GM10266 (cell line): ENCODE measurements at regions not wholly inside any gene's neighbourhood (a gene's known extent, or its start where the extent isn't known, plus 50 kb on each side); places are given as distances from the start of the nearest gene placed in this dataset.

Experiments used
- DNase-seq: peaks from one replicate; pipeline ENCODE4 v3.0.0; 2012; ENCODE audit errors: extremely low spot score
- TF ChIP-seq, protein P1 (sequence below): IDR thresholded peaks from 2 replicates; pipeline ENCODE4 v1.5.1; 2012; ENCODE audit warnings: mild to moderate bottlenecking, low read depth; ENCODE audit not compliant: control insufficient read depth, insufficient read depth; ENCODE audit errors: missing control alignments

DNA sequence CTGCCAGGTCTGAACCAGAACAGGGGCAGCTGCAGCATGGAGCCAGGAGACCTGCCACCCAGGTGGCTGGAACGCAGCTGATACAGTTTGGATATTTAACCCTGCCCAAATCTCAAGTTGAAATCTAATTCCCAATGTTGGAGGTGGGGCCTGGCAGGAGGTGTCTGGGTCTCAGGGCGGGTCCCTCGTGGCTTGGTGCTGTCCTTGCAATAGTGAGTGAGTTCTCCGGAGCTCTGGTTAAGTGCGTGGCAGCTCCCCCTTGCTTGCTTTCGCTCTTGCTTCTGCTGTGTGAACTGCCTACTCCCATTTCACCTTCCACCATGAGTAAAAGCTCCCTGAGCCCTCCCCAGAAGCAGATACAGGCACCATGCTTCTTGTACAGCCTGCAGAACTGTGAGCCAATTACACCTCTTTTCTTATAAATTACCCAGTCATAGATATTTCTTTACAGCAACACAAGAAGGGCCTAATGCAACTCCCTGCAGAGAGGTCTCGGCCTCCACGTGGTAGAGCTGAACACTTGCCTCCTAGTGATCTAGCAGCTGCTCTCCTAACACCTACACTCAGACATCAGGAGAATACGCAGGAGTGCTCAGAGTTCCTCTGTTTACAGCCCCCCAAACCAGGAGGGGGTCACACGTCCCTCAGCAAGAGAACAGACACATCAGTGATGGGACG, 203.7 kb downstream of the CTTN start:
- no peak for DNase-seq
- TF ChIP-seq, protein P1, sequence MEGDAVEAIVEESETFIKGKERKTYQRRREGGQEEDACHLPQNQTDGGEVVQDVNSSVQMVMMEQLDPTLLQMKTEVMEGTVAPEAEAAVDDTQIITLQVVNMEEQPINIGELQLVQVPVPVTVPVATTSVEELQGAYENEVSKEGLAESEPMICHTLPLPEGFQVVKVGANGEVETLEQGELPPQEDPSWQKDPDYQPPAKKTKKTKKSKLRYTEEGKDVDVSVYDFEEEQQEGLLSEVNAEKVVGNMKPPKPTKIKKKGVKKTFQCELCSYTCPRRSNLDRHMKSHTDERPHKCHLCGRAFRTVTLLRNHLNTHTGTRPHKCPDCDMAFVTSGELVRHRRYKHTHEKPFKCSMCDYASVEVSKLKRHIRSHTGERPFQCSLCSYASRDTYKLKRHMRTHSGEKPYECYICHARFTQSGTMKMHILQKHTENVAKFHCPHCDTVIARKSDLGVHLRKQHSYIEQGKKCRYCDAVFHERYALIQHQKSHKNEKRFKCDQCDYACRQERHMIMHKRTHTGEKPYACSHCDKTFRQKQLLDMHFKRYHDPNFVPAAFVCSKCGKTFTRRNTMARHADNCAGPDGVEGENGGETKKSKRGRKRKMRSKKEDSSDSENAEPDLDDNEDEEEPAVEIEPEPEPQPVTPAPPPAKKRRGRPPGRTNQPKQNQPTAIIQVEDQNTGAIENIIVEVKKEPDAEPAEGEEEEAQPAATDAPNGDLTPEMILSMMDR: no peak

DNA sequence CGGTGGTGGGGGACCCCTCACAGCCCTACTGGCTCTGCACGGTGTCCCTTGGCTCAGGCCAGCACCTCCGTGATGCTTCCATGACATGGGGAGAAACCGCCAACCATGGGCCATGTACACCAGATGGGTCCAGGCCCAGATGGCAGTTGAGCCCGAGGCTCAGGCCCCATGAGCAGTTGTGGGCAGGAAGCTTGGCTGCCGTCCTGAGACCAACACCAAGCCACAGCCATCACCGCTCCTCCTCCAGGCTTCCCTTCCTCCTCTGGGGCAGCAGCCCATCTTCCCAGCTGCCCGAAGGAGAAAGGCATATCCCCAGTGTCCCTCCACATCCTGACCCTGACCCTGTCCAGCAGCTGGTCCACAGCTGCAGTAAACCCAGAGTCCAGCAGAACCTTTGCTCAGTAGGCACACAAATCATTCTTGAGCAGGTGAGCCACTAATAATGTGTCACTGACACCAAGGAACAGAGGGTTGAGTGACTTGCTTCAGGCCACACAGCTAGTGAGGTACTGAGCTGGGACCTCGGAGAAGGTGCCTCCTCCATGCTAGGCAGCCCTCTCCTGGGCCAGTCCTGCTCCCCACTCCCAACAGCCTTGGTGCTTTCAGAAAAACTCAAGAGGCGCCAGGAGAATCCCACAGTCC, 204.9 kb downstream of the CTTN start:
- DNase-seq: no peak
- TF ChIP-seq, protein P1: no peak

DNA sequence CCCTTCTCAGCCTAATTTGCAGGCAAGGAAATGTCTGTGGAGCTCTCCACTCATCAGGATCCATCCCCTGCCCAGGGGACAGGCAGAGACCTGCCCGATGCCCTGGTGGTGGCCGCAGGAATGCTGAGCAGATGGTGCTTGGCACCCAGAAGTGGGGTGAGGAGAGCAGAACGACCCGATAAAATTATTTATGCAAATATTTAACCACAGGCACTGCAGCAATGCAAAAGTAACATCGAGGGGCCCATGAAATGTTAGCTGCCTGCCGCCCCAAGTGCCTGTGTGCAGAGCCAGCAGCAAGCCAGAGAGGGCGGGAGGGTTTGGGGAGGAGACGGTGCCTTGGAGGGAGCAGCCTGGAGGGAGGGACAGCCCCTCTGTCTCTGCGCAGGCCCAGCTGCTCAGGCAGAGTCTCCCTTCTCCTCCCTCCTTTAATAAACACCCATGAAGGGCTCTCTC, 205.5 kb downstream of the CTTN start:
- TF ChIP-seq, protein P1: no peak
- no peak for DNase-seq

DNA sequence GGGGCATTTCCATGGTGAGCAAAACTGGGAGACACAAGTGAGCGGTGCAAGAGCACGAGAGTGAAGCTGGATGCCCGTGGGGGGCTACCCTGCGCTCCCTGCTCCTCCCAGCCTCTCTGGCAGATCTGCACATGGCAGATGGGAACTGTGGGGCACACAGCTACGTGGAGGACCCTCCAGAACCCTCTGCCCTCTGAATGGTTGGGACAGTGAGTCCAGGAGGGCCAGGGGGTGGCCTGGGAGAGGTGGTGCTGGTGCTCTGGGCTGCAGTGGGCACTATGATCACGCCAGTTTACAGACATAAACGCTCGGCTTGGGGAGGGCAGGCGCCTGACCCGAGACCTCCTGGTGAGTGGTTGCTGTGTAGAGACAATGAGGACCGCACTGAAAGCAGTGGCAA, 205.9 kb downstream of the CTTN start:
- TF ChIP-seq, protein P1: no peak
- DNase-seq: no peak

DNA sequence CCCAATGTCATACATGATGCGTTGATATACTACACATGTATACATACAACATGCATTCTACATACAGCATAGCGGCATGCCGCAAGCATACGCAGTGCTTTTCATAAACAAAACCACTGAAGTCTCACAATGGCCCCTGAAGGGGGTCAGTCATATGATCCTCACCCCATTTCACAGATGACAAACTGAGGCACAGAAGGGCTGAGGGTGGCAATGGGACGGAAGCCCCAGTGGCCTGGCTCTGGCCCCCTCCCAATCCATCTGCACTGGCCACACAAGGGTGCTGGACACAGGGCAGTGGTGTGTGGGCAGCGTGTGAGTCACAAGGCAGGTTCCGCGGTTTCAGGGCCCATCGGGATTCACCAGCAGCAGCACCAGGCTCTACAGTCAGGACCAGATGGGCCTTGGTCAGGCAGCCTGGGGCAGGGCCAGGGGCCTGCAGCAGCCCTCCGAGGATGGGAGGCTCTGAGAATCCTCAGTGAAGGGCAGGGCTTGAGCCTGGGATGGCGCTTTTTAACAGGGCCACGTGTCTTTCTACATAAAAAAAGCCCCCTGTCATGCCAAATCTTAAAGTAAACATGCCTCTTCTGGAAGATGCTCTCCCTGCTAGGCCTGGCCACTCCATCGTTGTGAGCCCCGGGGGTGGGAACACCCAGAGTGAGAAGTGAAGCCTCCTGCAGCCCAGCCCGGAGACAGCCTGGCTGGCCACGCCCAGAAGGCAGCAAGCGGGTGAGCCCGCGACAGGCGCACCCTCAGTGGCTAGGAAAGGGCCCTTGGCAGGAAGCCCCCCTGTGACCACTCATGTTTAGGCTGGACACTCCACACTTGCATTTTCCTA, 206.5 kb downstream of the CTTN start:
- no peak for DNase-seq
- TF ChIP-seq, protein P1: no peak

DNA sequence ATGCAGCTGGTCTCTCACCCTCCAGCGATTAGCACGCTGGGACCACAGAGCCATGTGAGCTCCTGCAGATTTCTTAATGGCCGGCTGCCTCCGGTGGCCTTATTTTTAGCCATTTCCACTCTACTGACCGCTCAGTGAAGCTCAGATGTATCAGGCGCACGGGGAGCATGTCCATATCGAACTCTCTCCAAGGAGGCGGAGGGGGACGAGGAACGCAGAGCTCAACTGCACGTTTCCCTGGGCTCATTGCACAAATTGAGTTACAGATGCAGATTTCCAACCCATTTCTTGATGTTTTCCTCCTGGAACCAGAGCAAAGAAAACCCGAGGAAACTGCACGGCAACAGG, 207.1 kb downstream of the CTTN start:
- no peak for DNase-seq
- TF ChIP-seq, protein P1: no peak
